GM19351 (cell line): ENCODE measurements at regions not wholly inside any gene's neighbourhood (a gene's known extent, or its start where the extent isn't known, plus 50 kb on each side); places are given as distances from the start of the nearest gene placed in this dataset.
"Not testable (repeated sequence)": the region's sequence is repeated elsewhere in the genome, so short reads cannot be mapped to it uniquely, and the experiment has no call there.

ENCODE experiments used
- ATAC-seq: cut with Tn5 transposase; IDR thresholded peaks from one replicate; pipeline ENCODE4 v1.9.1; 2021; ENCODE audit warnings: mild to moderate bottlenecking, moderate library complexity; ENCODE audit not compliant: unreplicated experiment

- no peak for ATAC-seq
Observed at GRCh38 chr14:28375295-28375694, 391.3 kb upstream of the FOXG1 start.

GRCh38 chr14:28381656-28382055, 384.9 kb upstream of the FOXG1 start:
- no peak for ATAC-seq

GRCh38 chr14:28382444-28383190, 384.0 kb upstream of the FOXG1 start:
- ATAC-seq, result no peak

- no peak for ATAC-seq
Observed at GRCh38 chr14:28398506-28398905, 368.1 kb upstream of the FOXG1 start.

- ATAC-seq, result not testable (repeated sequence)
Observed at GRCh38 chr14:28401705-28402104, 364.9 kb upstream of the FOXG1 start.

GRCh38 chr14:28406196-28406595, 360.4 kb upstream of the FOXG1 start:
- no peak for ATAC-seq

- no peak for ATAC-seq
Observed at GRCh38 chr14:28407031-28407825, 359.4 kb upstream of the FOXG1 start.

- no peak for ATAC-seq
Observed at GRCh38 chr14:28407996-28408395, 358.6 kb upstream of the FOXG1 start.

- ATAC-seq, result no peak
Observed at GRCh38 chr14:28412077-28412476, 354.5 kb upstream of the FOXG1 start.

GRCh38 chr14:28426960-28427359, 339.6 kb upstream of the FOXG1 start:
- no peak for ATAC-seq

GRCh38 chr14:28436821-28437220, 329.8 kb upstream of the FOXG1 start:
- no peak for ATAC-seq

GRCh38 chr14:28461389-28461788, 305.2 kb upstream of the FOXG1 start:
- no peak for ATAC-seq

- ATAC-seq, result no peak
Observed at GRCh38 chr14:28467611-28468010, 299.0 kb upstream of the FOXG1 start.

- ATAC-seq, result no peak
Observed at GRCh38 chr14:28468191-28469151, 298.1 kb upstream of the FOXG1 start.

GRCh38 chr14:28482251-28483040, 284.1 kb upstream of the FOXG1 start:
- no peak for ATAC-seq

- no peak for ATAC-seq
Observed at GRCh38 chr14:28483506-28483905, 283.1 kb upstream of the FOXG1 start.

GRCh38 chr14:28488684-28489083, 277.9 kb upstream of the FOXG1 start:
- ATAC-seq, result no peak

GRCh38 chr14:28493516-28493915, 273.1 kb upstream of the FOXG1 start:
- ATAC-seq, result no peak

GRCh38 chr14:28494196-28494595, 272.4 kb upstream of the FOXG1 start:
- no peak for ATAC-seq

GRCh38 chr14:28496364-28496763, 270.2 kb upstream of the FOXG1 start:
- ATAC-seq, result no peak
